ENCODE measurements at regions not wholly inside any gene's neighbourhood (a gene's known extent, or its start where the extent isn't known, plus 50 kb on each side); places are given as distances from the start of the nearest gene placed in this dataset.

DNA sequence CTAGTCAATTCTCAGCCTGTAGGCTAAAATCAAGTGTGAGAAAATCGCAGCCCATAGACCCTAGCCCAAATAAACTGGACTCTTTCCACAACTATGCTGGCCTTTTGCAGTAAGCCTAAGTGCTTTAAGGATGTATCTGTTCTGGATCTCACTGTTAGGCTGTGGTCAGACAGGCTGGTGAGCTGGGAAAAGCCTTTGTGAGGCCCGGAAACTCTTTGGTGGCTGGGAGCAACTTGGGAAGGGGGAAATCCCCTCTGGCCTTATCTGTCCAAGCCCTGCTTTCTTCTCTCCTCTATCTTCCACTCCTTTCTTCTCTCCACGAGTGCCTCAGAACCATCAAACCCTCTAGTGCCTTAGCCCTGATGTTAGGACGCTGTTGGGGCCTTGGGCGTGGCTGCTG is 135.4 kb downstream of the LACC1 start:
- TF ChIP-seq, protein P1, sequence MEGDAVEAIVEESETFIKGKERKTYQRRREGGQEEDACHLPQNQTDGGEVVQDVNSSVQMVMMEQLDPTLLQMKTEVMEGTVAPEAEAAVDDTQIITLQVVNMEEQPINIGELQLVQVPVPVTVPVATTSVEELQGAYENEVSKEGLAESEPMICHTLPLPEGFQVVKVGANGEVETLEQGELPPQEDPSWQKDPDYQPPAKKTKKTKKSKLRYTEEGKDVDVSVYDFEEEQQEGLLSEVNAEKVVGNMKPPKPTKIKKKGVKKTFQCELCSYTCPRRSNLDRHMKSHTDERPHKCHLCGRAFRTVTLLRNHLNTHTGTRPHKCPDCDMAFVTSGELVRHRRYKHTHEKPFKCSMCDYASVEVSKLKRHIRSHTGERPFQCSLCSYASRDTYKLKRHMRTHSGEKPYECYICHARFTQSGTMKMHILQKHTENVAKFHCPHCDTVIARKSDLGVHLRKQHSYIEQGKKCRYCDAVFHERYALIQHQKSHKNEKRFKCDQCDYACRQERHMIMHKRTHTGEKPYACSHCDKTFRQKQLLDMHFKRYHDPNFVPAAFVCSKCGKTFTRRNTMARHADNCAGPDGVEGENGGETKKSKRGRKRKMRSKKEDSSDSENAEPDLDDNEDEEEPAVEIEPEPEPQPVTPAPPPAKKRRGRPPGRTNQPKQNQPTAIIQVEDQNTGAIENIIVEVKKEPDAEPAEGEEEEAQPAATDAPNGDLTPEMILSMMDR (conservative IDR thresholded peaks at IDR 0.05; ENCODE audit: low read length) = no peak
- TF ChIP-seq EZH2phosphoT487 (IDR thresholded peaks at IDR 0.05; ENCODE audit: borderline replicate concordance) = no peak
